GM19023 (cell line): ENCODE measurements at regions not wholly inside any gene's neighbourhood (a gene's known extent, or its start where the extent isn't known, plus 50 kb on each side); places are given as distances from the start of the nearest gene placed in this dataset.

ENCODE experiments used
- ATAC-seq: cut with Tn5 transposase; IDR thresholded peaks from one replicate; pipeline ENCODE4 v1.9.1; 2021; ENCODE audit warnings: mild to moderate bottlenecking, moderate library complexity; ENCODE audit not compliant: unreplicated experiment

- no peak for ATAC-seq
Observed at GRCh38 chr6:1514078-1514477, 95.6 kb upstream of the FOXC1 start.

- no peak for ATAC-seq
Observed at GRCh38 chr6:1515280-1515679, 94.4 kb upstream of the FOXC1 start.

- ATAC-seq: no peak
Observed at GRCh38 chr6:1515781-1516180, 93.9 kb upstream of the FOXC1 start.

- ATAC-seq: no peak
Observed at GRCh38 chr6:1516742-1517520, 92.8 kb upstream of the FOXC1 start.

- ATAC-seq: no peak
Observed at GRCh38 chr6:1518855-1519254, 90.9 kb upstream of the FOXC1 start.

GRCh38 chr6:1519597-1519996 is 90.1 kb upstream of the FOXC1 start:
- no peak for ATAC-seq

- no peak for ATAC-seq
Observed at GRCh38 chr6:1522779-1523178, 86.9 kb upstream of the FOXC1 start.

GRCh38 chr6:1524040-1524480 is 85.7 kb upstream of the FOXC1 start:
- ATAC-seq: no peak

GRCh38 chr6:1525364-1526038 is 84.2 kb upstream of the FOXC1 start:
- no peak for ATAC-seq

GRCh38 chr6:1526398-1527072 is 83.2 kb upstream of the FOXC1 start:
- no peak for ATAC-seq

GRCh38 chr6:1527073-1527457 is 82.7 kb upstream of the FOXC1 start:
- ATAC-seq: no peak

- no peak for ATAC-seq
Observed at GRCh38 chr6:1535295-1535694, 74.4 kb upstream of the FOXC1 start.

- ATAC-seq: no peak
Observed at GRCh38 chr6:1536526-1537429, 72.9 kb upstream of the FOXC1 start.

- no peak for ATAC-seq
Observed at GRCh38 chr6:1538369-1538768, 71.3 kb upstream of the FOXC1 start.

GRCh38 chr6:1538810-1539478 is 70.8 kb upstream of the FOXC1 start:
- no peak for ATAC-seq

- ATAC-seq: no peak
Observed at GRCh38 chr6:1540864-1541521, 68.7 kb upstream of the FOXC1 start.

GRCh38 chr6:1542335-1542734 is 67.4 kb upstream of the FOXC1 start:
- no peak for ATAC-seq

GRCh38 chr6:1542764-1543163 is 67.0 kb upstream of the FOXC1 start:
- ATAC-seq: no peak

- ATAC-seq: no peak
Observed at GRCh38 chr6:1544000-1544399, 65.7 kb upstream of the FOXC1 start.

GRCh38 chr6:1544603-1545002 is 65.1 kb upstream of the FOXC1 start:
- ATAC-seq: no peak
